Vagina (tissue), 2 donors: ENCODE measurements at regions not wholly inside any gene's neighbourhood (a gene's known extent, or its start where the extent isn't known, plus 50 kb on each side); places are given as distances from the start of the nearest gene placed in this dataset.

ENCODE experiments used
- POLR2A ChIP-seq, 2 donors: fragments of 450-650 bp; IDR thresholded peaks; one replicate each; pipeline ENCODE4 v1.6.1; 2017; ENCODE audit warnings: antibody characterized with exemption in 2 of 2, mild to moderate bottlenecking in 2 of 2, moderate library complexity in 2 of 2
- POLR2AphosphoS5 ChIP-seq, 2 donors: sonication (generic); formaldehyde crosslinking; IDR thresholded peaks; one replicate each; pipeline ENCODE4 v1.9.0; 2017; ENCODE audit warnings: antibody characterized with exemption in 2 of 2, mild to moderate bottlenecking in 2 of 2, low read depth in 1 of 2; ENCODE audit not compliant: insufficient read depth in 1 of 2

- TF ChIP-seq POLR2A (IDR thresholded peaks at IDR 0.05) (no peak), POLR2AphosphoS5 (IDR thresholded peaks at IDR 0.05; ENCODE audit: insufficient read depth in 1 of 2, low read depth in 1 of 2) (no peak)
Observed at GRCh38 chr10:57983281-57983791, 284.4 kb downstream of the IPMK start.
